ENCODE measurements at regions not wholly inside any gene's neighbourhood (a gene's known extent, or its start where the extent isn't known, plus 50 kb on each side); places are given as distances from the start of the nearest gene placed in this dataset.
"Not testable (repeated sequence)": the region's sequence is repeated elsewhere in the genome, so short reads cannot be mapped to it uniquely, and the experiment has no call there.

DNA sequence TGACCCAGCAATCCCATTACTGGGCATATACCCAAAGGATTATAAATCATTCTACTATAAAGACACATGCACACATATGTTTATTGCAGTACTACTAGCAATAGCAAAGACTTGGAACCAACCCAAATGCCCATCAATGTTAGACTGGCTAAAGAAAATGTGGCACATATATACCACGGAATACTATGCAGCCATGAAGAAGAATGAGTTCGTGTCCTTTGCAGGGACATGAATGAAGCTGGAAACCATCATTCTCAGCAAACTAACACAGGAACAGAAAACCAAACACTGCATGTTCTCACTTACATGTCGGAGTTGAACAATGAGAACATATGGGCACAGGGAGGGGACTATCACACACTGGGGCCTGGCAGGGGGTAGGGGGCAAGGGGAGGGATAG lies 183.0 kb downstream of the HACE1 start:
- DNase-seq (ENCODE audit: low read depth in 2 of 2), result not testable (repeated sequence)

GRCh38 chr6:104675161-104675560 lies 184.6 kb downstream of the HACE1 start:
- not testable (repeated sequence) for DNase-seq (ENCODE audit: low read depth in 2 of 2)

DNA sequence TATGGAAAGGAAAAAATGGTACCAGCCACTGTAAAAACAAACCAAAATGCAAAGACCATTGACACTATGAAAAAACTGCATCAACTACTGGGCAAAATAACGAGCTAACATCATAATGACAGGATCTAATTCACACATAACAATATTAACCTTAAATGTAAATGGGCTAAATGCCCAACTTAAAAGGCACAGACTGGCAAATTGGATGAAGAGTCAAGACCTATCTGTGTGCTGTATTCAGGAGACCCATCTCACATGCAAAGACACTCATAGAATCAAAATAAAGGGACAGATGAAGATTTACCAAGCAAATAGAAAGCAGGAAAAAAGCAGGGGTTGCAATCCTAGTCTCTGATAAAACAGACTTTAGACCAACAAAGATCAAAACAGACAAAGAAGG lies 186.6 kb downstream of the HACE1 start:
- DNase-seq (ENCODE audit: low read depth in 2 of 2), result not testable (repeated sequence)

GRCh38 chr6:104671591-104671891 lies 188.2 kb downstream of the HACE1 start:
- not testable (repeated sequence) for DNase-seq (ENCODE audit: low read depth in 2 of 2)

GRCh38 chr6:104670834-104671590 lies 188.7 kb downstream of the HACE1 start:
- DNase-seq (ENCODE audit: low read depth in 2 of 2), result not testable (repeated sequence)

DNA sequence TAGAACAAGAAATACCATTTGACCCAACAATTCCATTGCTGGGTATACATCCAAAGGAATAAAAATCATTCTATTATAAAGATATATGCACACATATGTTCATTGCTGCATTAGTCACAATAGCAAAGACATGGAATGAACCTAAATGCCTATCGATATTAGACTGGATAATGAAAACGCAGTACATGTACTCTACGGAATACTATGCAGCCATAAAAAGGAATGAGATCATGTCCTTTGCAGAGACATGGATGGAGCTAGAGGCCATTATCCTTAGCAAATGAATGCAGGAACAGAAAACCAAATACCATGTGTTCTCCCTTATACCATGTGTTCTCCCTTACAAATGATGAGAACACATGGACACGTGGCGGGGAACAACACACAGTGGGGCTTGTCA lies 190.2 kb downstream of the HACE1 start:
- no peak for DNase-seq (ENCODE audit: low read depth in 2 of 2)

DNA sequence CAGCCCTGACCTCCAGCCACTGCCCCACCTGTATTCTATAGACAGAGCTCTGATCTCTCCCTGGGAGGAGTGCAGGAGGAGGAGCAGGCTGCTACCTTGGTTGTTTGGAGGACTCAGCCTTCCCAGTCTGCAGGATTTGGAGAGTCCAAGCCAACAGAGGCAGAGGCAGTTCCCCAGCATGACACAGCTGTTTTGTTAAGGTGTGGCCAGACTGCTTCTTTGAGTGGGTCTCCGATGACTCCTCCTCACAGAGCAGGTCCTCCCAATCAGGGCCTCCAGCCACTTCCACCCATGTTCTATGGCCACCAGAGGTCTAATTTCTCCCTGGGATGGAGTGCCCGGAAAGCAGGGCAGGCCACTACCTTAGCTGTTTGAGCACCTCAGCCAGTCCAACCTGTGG lies 203.5 kb downstream of the HACE1 start:
- DNase-seq (ENCODE audit: low read depth in 2 of 2), result no peak

DNA sequence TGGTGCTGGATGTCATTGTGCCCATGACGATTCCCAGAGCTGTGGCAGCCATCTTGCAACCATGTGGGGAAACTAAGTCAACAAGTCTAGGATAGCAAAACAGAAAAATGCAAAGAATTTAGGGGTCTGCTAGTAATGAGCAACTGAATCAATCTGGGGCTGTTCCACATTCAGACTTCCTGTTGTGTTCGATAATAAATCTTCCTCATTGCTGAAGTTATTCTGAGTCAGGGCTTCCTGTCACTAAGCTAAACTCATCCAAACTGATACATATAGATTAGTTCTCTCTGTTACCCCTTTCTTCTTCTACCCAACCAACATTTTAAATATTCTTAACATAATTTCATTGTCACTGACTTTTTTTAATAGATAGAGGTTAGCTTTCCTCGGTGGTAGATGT lies 205.9 kb downstream of the HACE1 start:
- no peak for DNase-seq (ENCODE audit: low read depth in 2 of 2)

DNA sequence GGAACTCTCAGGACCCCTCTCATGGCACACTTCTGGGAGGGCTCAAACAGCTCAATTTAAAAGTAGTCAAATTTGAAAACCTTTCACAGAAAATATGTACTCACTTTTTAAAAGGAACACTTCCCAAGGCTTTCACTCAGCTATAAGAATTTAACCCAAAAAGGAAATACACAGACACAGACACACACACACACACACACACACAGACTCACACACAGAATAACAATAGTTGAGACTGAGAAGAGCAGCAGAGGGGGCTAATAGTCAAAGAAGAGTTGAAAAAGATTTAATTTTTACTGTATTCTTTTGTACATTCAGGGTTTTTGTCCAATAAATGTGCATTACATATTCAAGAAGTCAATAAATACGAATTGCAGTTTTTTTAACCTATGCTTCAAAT lies 211.4 kb downstream of the HACE1 start:
- no peak for DNase-seq (ENCODE audit: low read depth in 2 of 2)

- DNase-seq (ENCODE audit: low read depth in 2 of 2), result no peak
Observed at GRCh38 chr6:104644848-104645247, 214.9 kb downstream of the HACE1 start.

- peak; percentile 32 to 44 for DNase-seq (ENCODE audit: low read depth in 2 of 2)
Observed at GRCh38 chr6:104642871-104643270, 216.8 kb downstream of the HACE1 start.

DNA sequence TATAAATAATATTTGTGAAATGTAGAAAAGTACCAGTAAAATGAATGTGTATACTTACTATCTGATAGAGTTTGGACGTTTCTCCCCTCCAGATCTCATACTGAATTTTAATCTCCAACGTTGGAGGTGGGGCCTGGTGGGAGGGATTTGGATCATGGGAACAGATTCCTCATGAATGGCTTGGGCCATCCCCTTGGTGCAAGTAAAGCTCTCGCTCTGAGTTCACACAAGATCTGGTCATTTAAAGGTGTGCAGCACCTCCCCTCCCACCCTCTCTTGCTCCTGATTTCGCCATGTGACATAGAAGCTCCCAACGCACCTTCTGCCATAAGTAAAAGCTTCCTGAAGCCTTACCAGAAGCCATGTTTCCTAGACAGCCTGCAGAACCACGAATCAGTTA lies 219.0 kb downstream of the HACE1 start:
- no peak for DNase-seq (ENCODE audit: low read depth in 2 of 2)

GRCh38 chr6:104640150-104640700 lies 219.5 kb downstream of the HACE1 start:
- DNase-seq (ENCODE audit: low read depth in 2 of 2), result no peak

- peak; percentile 24 to 31 for DNase-seq (ENCODE audit: low read depth in 2 of 2)
Observed at GRCh38 chr6:104639668-104640067, 220.1 kb downstream of the HACE1 start.

DNA sequence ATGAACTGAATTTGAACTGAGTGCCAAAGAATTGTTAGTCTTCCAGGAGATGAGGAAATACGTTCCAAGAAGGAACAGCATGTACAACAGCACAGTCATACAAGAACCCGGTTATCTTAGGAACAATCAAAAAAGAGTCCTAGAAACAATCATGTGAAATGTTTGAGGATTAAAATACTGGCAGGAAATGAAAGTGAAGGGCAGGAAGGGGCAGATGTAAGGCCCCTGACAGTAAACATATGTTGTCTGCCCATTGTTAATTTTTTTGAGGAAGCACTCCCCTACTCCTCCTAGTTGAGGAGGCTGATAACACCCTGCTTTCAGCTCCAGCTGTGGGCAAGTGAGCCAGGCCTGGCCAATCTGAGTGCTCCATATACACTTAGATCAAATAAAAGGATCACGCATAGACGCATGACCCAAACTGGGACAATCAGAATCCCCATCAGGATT lies 220.9 kb downstream of the HACE1 start:
- no peak for DNase-seq (ENCODE audit: low read depth in 2 of 2)

DNA sequence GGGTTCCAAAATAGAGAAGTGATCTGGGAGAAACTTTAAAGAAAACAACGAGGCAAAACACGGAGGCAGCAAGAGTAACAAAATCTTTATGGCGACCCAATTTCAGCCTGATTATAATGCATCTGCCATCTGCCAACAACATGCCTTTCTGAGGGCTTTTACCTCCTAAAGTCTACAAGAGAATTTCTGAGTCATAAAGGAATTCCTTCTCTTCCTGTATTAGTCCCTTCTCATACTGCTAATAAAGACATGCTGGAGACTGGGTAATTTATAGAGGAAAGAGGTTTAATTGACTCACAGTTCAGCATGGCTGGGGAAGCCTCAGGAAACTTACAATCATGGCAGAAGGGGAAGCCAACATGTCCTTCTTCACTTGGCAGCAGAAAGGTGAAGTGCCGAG lies 226.6 kb downstream of the HACE1 start:
- peak in 1 of 2 experiments; percentile 51 for DNase-seq (ENCODE audit: low read depth in 2 of 2)

DNA sequence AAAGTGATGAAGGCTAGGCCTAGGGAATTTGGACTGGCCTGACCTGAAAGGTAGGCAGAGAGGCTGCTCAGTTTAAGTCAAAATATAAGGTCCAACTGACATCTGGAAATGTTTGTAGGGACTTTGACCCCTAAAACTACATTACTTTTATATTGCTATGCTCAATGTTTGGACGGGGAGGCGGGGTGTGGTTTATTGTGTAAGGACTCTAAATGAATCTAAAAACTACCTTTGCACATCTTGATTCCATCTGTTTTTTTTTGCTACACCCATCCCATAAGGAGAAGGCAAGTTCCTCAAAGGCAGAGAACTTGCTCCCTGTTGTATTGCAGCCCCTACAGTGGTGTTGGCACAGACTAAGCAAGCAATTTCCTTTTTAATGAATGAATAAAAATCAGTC lies 227.1 kb downstream of the HACE1 start:
- no peak for DNase-seq (ENCODE audit: low read depth in 2 of 2)

DNA sequence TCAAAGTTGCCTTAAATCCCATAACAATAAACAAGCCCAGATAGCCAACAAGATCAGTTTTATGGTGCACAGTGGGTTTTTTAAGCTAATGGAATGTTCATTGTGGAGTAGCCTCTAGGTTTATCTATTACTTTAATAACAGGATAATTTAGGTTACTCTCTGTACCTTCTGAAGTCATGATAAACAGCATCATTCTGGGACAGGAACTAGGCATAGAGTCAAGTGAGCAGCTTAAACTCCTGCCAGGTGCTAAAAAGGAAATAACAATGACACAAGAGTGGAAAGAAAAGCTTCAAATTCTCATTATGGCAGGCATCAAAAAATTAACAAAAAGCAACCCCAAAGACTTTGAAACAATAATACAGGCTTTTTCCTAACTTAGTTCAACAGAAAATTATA lies 228.8 kb downstream of the HACE1 start:
- DNase-seq (ENCODE audit: low read depth in 2 of 2), result no peak

- no peak for DNase-seq (ENCODE audit: low read depth in 2 of 2)
Observed at GRCh38 chr6:104630522-104630921, 229.2 kb downstream of the HACE1 start.

GRCh38 chr6:104629826-104630225 lies 229.9 kb downstream of the HACE1 start:
- DNase-seq (ENCODE audit: low read depth in 2 of 2), result no peak

DNA sequence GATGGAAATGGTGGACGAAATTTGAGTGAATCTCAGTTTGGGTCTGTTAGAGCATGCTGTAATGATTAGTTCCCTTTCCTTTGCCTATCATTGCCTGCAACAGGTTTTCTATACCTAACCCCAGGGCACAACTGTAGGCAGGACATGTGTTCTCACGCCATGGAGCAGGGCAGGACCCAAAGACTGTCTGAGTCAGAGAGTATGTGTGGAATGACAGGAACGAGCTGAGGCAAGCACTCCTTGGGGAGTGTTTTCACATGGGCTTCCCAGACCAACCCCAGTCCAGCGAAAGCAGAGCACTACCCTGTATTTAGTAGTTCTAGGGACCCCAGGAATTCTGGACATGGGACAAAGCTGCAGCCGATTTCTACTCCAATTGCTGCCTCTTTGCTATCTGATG lies 234.2 kb downstream of the HACE1 start:
- DNase-seq (ENCODE audit: low read depth in 2 of 2), result no peak

DNA sequence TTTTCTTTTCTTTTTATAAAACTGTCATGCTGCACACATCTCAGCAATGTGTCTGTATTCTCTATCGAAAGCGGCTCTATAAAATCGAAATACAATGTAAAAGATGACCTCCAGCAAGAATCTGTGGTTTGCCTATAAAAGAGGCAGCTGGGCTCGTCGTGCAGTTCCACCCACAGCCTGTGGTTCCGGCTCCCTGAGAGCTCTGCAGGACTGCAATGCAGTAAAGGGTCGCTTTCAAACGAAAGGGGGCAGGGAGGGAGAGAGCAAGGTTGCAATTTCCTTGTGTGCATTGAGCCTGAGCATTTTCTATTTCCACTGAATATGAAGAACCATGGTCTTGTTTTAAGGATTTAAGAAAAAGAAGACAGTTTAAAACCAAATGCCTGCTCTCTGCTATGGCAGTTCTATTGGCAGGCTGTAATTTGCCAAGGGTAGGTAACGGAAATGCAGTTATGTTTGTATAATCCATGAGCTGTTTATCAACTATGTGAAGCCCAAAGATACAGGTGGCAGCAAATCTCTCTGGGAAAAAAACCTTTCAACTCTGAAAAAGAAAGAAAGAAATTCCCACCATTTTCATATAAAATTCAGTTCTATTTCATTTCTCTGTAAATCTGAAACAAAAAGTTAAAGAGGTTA lies 236.5 kb downstream of the HACE1 start:
- no peak for DNase-seq (ENCODE audit: low read depth in 2 of 2)

DNA sequence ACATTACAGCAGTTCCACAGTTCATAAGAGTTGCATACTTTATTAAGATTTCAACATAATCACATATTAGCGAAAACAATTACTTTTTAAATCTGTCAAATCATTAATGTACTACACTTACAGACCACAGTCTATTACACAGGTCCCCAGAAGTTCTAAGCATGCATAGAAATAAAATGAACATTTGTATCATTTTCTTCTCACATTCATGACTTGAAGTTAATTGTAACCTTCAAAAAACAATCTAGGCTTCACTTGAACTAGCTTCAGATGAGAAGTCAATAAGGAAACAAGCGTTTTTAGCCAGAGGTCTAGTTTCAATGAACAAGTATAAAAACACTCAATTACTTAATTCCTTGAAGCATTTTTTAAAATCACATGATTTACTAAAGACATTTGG lies 238.3 kb downstream of the HACE1 start:
- no peak for DNase-seq (ENCODE audit: low read depth in 2 of 2)
